ENCODE measurements at regions not wholly inside any gene's neighbourhood (a gene's known extent, or its start where the extent isn't known, plus 50 kb on each side); places are given as distances from the start of the nearest gene placed in this dataset.

GRCh38 chr16:29254676-29255495 is 151.6 kb downstream of the NPIPB11 start:
- TF ChIP-seq CTCF (IDR thresholded peaks at IDR 0.05): no peak
- no peak for TF ChIP-seq EZH2phosphoT487 (IDR thresholded peaks at IDR 0.05)
